ENCODE measurements at regions not wholly inside any gene's neighbourhood (a gene's known extent, or its start where the extent isn't known, plus 50 kb on each side); places are given as distances from the start of the nearest gene placed in this dataset.

GRCh38 chr11:107180236-107180635 lies 162.0 kb upstream of the GUCY1A2 start:
- Histone ChIP-seq H3K27me3 (ENCODE audit: insufficient read depth, low read length, poor library complexity) (no peaks in the 10 kb centered on the region), H4K8ac (ENCODE audit: low read depth, low read length) (no peak overlapping the region), H3K56ac (ENCODE audit: low read length) (no peak overlapping the region), H2BK15ac (replicated peaks; ENCODE audit: low read depth) (no peak overlapping the region), H3K4me2 (ENCODE audit: low read length) (no peak overlapping the region), H4K5ac (ENCODE audit: low read length) (no peak overlapping the region), H3K9ac (ENCODE audit: low read length) (no peak overlapping the region), H2BK5ac (ENCODE audit: low read length) (no peak overlapping the region), H3K23ac (ENCODE audit: low read length) (no peak overlapping the region), H3K18ac (ENCODE audit: low read length) (no peak overlapping the region), H3K79me1 (ENCODE audit: low read length) (no peaks in the 10 kb centered on the region), H2AK5ac (ENCODE audit: low read length) (no peak overlapping the region), H3K27ac (ENCODE audit: low read depth, low read length) (no peak overlapping the region), H3K4ac (ENCODE audit: low read depth, low read length) (no peak overlapping the region), H2BK120ac (ENCODE audit: low read depth, low read length) (no peak overlapping the region), H3K36me3 (ENCODE audit: control insufficient read depth, insufficient read depth, low read length) (no peaks in the 10 kb centered on the region), H3K4me3 (ENCODE audit: low read length) (no peak overlapping the region), H3K4me1 (ENCODE audit: control insufficient read depth, low read depth, low read length) (no peaks in the 10 kb centered on the region), H3K79me2 (ENCODE audit: control insufficient read depth, insufficient read depth, low read length) (no peaks in the 10 kb centered on the region)
- no peak for DNase-seq
- no CpG with 5 or more reads among the region's 1 CpG for WGBS (ENCODE audit: extremely low coverage, insufficient coverage, low lambda C conversion rate)

- no peak for DNase-seq
- Histone ChIP-seq H2BK15ac (replicated peaks; ENCODE audit: low read depth) (no peak overlapping the region), H2BK120ac (ENCODE audit: low read depth, low read length) (no peak overlapping the region), H3K4me3 (ENCODE audit: low read length) (no peak overlapping the region), H3K4ac (ENCODE audit: low read depth, low read length) (no peak overlapping the region), H3K4me1 (ENCODE audit: control insufficient read depth, low read depth, low read length) (no peaks in the 10 kb centered on the region), H3K79me2 (ENCODE audit: control insufficient read depth, insufficient read depth, low read length) (no peaks in the 10 kb centered on the region), H3K4me2 (ENCODE audit: low read length) (no peak overlapping the region), H3K36me3 (ENCODE audit: control insufficient read depth, insufficient read depth, low read length) (no peaks in the 10 kb centered on the region), H3K9ac (ENCODE audit: low read length) (no peak overlapping the region), H2AK5ac (ENCODE audit: low read length) (no peak overlapping the region), H3K56ac (ENCODE audit: low read length) (no peak overlapping the region), H3K27me3 (ENCODE audit: insufficient read depth, low read length, poor library complexity) (no peaks in the 10 kb centered on the region), H3K23ac (ENCODE audit: low read length) (no peak overlapping the region), H3K79me1 (ENCODE audit: low read length) (no peaks in the 10 kb centered on the region), H3K18ac (ENCODE audit: low read length) (no peak overlapping the region), H3K27ac (ENCODE audit: low read depth, low read length) (no peak overlapping the region), H4K8ac (ENCODE audit: low read depth, low read length) (no peak overlapping the region), H4K5ac (ENCODE audit: low read length) (no peak overlapping the region), H2BK5ac (ENCODE audit: low read length) (no peak overlapping the region)
- 100% methylated on average over 1 of the region's 1 CpG for WGBS (ENCODE audit: extremely low coverage, insufficient coverage, low lambda C conversion rate)
These were observed 161.6 kb upstream of the GUCY1A2 start for GRCh38 chr11:107179829-107180228.

- Histone ChIP-seq H3K23ac (ENCODE audit: low read length) (no peak overlapping the region), H3K18ac (ENCODE audit: low read length) (no peak overlapping the region), H3K9ac (ENCODE audit: low read length) (no peak overlapping the region), H3K79me2 (ENCODE audit: control insufficient read depth, insufficient read depth, low read length) (no peaks in the 10 kb centered on the region), H2BK5ac (ENCODE audit: low read length) (no peak overlapping the region), H3K4me3 (ENCODE audit: low read length) (no peak overlapping the region), H3K4me2 (ENCODE audit: low read length) (no peak overlapping the region), H3K4ac (ENCODE audit: low read depth, low read length) (no peak overlapping the region), H2BK120ac (ENCODE audit: low read depth, low read length) (no peak overlapping the region), H3K27me3 (ENCODE audit: insufficient read depth, low read length, poor library complexity) (no peaks in the 10 kb centered on the region), H3K4me1 (ENCODE audit: control insufficient read depth, low read depth, low read length) (no peaks in the 10 kb centered on the region), H3K27ac (ENCODE audit: low read depth, low read length) (no peak overlapping the region), H3K79me1 (ENCODE audit: low read length) (no peaks in the 10 kb centered on the region), H4K5ac (ENCODE audit: low read length) (no peak overlapping the region), H4K8ac (ENCODE audit: low read depth, low read length) (no peak overlapping the region), H3K56ac (ENCODE audit: low read length) (no peak overlapping the region), H2AK5ac (ENCODE audit: low read length) (no peak overlapping the region), H2BK15ac (replicated peaks; ENCODE audit: low read depth) (no peak overlapping the region), H3K36me3 (ENCODE audit: control insufficient read depth, insufficient read depth, low read length) (no peaks in the 10 kb centered on the region)
- DNase-seq, result no peak
- WGBS (ENCODE audit: extremely low coverage, insufficient coverage, low lambda C conversion rate), result no CpG with 5 or more reads among the region's 15 CpGs
These were observed 158.8 kb upstream of the GUCY1A2 start for GRCh38 chr11:107177106-107177477.

GRCh38 chr11:107176148-107177105 lies 158.2 kb upstream of the GUCY1A2 start:
- H3K23ac ChIP-seq (ENCODE audit: low read length), result no peak overlapping the region
- no peak overlapping the region for H2AK5ac ChIP-seq (ENCODE audit: low read length)
- H3K27me3 ChIP-seq (ENCODE audit: insufficient read depth, low read length, poor library complexity), result no peaks in the 10 kb centered on the region
- no peak overlapping the region for H3K4me3 ChIP-seq (ENCODE audit: low read length)
- no peak overlapping the region for H3K18ac ChIP-seq (ENCODE audit: low read length)
- H4K8ac ChIP-seq (ENCODE audit: low read depth, low read length), result no peak overlapping the region
- no peak overlapping the region for H3K27ac ChIP-seq (ENCODE audit: low read depth, low read length)
- no peaks in the 10 kb centered on the region for H3K36me3 ChIP-seq (ENCODE audit: control insufficient read depth, insufficient read depth, low read length)
- H3K56ac ChIP-seq (ENCODE audit: low read length), result no peak overlapping the region
- WGBS (ENCODE audit: extremely low coverage, insufficient coverage, low lambda C conversion rate), result no CpG with 5 or more reads among the region's 37 CpGs
- H3K9ac ChIP-seq (ENCODE audit: low read length), result no peak overlapping the region
- DNase-seq, result no peak
- H3K79me1 ChIP-seq (ENCODE audit: low read length), result no peaks in the 10 kb centered on the region
- H2BK120ac ChIP-seq (ENCODE audit: low read depth, low read length), result no peak overlapping the region
- H2BK15ac ChIP-seq (replicated peaks; ENCODE audit: low read depth), result no peak overlapping the region
- H4K5ac ChIP-seq (ENCODE audit: low read length), result no peak overlapping the region
- no peak overlapping the region for H3K4ac ChIP-seq (ENCODE audit: low read depth, low read length)
- H3K4me2 ChIP-seq (ENCODE audit: low read length), result no peak overlapping the region
- H3K79me2 ChIP-seq (ENCODE audit: control insufficient read depth, insufficient read depth, low read length), result no peaks in the 10 kb centered on the region
- H3K4me1 ChIP-seq (ENCODE audit: control insufficient read depth, low read depth, low read length), result no peaks in the 10 kb centered on the region
- H2BK5ac ChIP-seq (ENCODE audit: low read length), result no peak overlapping the region

GRCh38 chr11:107174856-107175255 lies 156.6 kb upstream of the GUCY1A2 start:
- H3K27me3 ChIP-seq (ENCODE audit: insufficient read depth, low read length, poor library complexity), result no peaks in the 10 kb centered on the region
- no peak overlapping the region for H3K4me3 ChIP-seq (ENCODE audit: low read length)
- H2BK15ac ChIP-seq (replicated peaks; ENCODE audit: low read depth), result no peak overlapping the region
- DNase-seq, result no peak
- H3K4ac ChIP-seq (ENCODE audit: low read depth, low read length), result no peak overlapping the region
- no peak overlapping the region for H3K18ac ChIP-seq (ENCODE audit: low read length)
- no peaks in the 10 kb centered on the region for H3K79me2 ChIP-seq (ENCODE audit: control insufficient read depth, insufficient read depth, low read length)
- no peak overlapping the region for H3K4me2 ChIP-seq (ENCODE audit: low read length)
- H3K79me1 ChIP-seq (ENCODE audit: low read length), result no peaks in the 10 kb centered on the region
- no peak overlapping the region for H2AK5ac ChIP-seq (ENCODE audit: low read length)
- H2BK120ac ChIP-seq (ENCODE audit: low read depth, low read length), result no peak overlapping the region
- H3K23ac ChIP-seq (ENCODE audit: low read length), result no peak overlapping the region
- H2BK5ac ChIP-seq (ENCODE audit: low read length), result no peak overlapping the region
- H4K5ac ChIP-seq (ENCODE audit: low read length), result no peak overlapping the region
- no peak overlapping the region for H3K27ac ChIP-seq (ENCODE audit: low read depth, low read length)
- no peaks in the 10 kb centered on the region for H3K4me1 ChIP-seq (ENCODE audit: control insufficient read depth, low read depth, low read length)
- no CpG with 5 or more reads among the region's 5 CpGs for WGBS (ENCODE audit: extremely low coverage, insufficient coverage, low lambda C conversion rate)
- no peak overlapping the region for H4K8ac ChIP-seq (ENCODE audit: low read depth, low read length)
- no peaks in the 10 kb centered on the region for H3K36me3 ChIP-seq (ENCODE audit: control insufficient read depth, insufficient read depth, low read length)
- H3K56ac ChIP-seq (ENCODE audit: low read length), result no peak overlapping the region
- H3K9ac ChIP-seq (ENCODE audit: low read length), result no peak overlapping the region

- H4K5ac ChIP-seq (ENCODE audit: low read length), result no peak overlapping the region
- no peaks in the 10 kb centered on the region for H3K4me1 ChIP-seq (ENCODE audit: control insufficient read depth, low read depth, low read length)
- H3K27ac ChIP-seq (ENCODE audit: low read depth, low read length), result no peak overlapping the region
- H3K9ac ChIP-seq (ENCODE audit: low read length), result no peak overlapping the region
- H2AK5ac ChIP-seq (ENCODE audit: low read length), result no peak overlapping the region
- H3K23ac ChIP-seq (ENCODE audit: low read length), result no peak overlapping the region
- WGBS (ENCODE audit: extremely low coverage, insufficient coverage, low lambda C conversion rate), result no CpG with 5 or more reads among the region's 2 CpGs
- no peak overlapping the region for H2BK120ac ChIP-seq (ENCODE audit: low read depth, low read length)
- no peak overlapping the region for H2BK5ac ChIP-seq (ENCODE audit: low read length)
- no peak overlapping the region for H3K4me3 ChIP-seq (ENCODE audit: low read length)
- H3K18ac ChIP-seq (ENCODE audit: low read length), result no peak overlapping the region
- DNase-seq, result no peak
- H3K27me3 ChIP-seq (ENCODE audit: insufficient read depth, low read length, poor library complexity), result no peaks in the 10 kb centered on the region
- H3K36me3 ChIP-seq (ENCODE audit: control insufficient read depth, insufficient read depth, low read length), result no peaks in the 10 kb centered on the region
- no peaks in the 10 kb centered on the region for H3K79me2 ChIP-seq (ENCODE audit: control insufficient read depth, insufficient read depth, low read length)
- H4K8ac ChIP-seq (ENCODE audit: low read depth, low read length), result no peak overlapping the region
- no peaks in the 10 kb centered on the region for H3K79me1 ChIP-seq (ENCODE audit: low read length)
- no peak overlapping the region for H2BK15ac ChIP-seq (replicated peaks; ENCODE audit: low read depth)
- H3K56ac ChIP-seq (ENCODE audit: low read length), result no peak overlapping the region
- H3K4ac ChIP-seq (ENCODE audit: low read depth, low read length), result no peak overlapping the region
- no peak overlapping the region for H3K4me2 ChIP-seq (ENCODE audit: low read length)
These were observed 154.7 kb upstream of the GUCY1A2 start for GRCh38 chr11:107172996-107173395.

Data from mesendoderm (in vitro differentiated cells).